ENCODE measurements at regions not wholly inside any gene's neighbourhood (a gene's known extent, or its start where the extent isn't known, plus 50 kb on each side); places are given as distances from the start of the nearest gene placed in this dataset.

DNA sequence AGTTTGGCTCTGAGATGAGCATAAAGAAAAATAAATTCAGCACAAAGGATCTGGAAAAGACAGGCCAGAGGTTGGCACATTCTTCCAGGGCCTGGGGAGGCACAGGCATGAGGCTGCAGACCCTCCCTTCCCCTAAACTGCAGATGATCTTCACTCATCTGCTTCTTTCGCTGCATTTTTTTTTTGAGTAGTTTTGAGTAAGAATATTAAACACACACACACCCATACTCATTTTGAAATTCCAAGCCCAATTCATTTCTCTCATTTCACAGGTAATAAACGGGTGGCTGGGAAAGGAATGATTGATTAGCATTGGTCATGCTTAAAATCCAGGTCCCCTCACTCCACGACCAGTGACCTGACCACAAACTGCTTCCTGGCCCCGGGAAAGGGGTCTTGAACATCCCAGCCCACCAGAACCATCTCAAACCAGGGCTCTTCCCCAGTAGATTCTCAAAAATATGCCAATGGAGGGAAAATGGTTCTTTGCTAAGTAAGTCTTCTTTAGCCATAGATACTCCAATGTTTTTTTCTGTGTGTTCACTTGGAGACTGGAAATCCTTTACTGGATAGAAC lies 219.6 kb downstream of the ANAPC1 start:
- TF ChIP-seq, protein P1, sequence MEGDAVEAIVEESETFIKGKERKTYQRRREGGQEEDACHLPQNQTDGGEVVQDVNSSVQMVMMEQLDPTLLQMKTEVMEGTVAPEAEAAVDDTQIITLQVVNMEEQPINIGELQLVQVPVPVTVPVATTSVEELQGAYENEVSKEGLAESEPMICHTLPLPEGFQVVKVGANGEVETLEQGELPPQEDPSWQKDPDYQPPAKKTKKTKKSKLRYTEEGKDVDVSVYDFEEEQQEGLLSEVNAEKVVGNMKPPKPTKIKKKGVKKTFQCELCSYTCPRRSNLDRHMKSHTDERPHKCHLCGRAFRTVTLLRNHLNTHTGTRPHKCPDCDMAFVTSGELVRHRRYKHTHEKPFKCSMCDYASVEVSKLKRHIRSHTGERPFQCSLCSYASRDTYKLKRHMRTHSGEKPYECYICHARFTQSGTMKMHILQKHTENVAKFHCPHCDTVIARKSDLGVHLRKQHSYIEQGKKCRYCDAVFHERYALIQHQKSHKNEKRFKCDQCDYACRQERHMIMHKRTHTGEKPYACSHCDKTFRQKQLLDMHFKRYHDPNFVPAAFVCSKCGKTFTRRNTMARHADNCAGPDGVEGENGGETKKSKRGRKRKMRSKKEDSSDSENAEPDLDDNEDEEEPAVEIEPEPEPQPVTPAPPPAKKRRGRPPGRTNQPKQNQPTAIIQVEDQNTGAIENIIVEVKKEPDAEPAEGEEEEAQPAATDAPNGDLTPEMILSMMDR (IDR thresholded peaks at IDR 0.05): no peak
- no peak for TF ChIP-seq POLR2A (IDR thresholded peaks at IDR 0.05)
